ENCODE measurements at regions not wholly inside any gene's neighbourhood (a gene's known extent, or its start where the extent isn't known, plus 50 kb on each side); places are given as distances from the start of the nearest gene placed in this dataset.

- Histone ChIP-seq H3K27ac (ENCODE audit: low read length in 2 of 2) (no peak overlapping the region), H2AFZ (ENCODE audit: insufficient read depth, low read depth, low read length, poor library complexity, severe bottlenecking) (no peak overlapping the region), H4K20me1 (ENCODE audit: control insufficient read depth, insufficient read depth, low read length, poor library complexity, severe bottlenecking) (no peaks in the 10 kb centered on the region), H3K9me3 (ENCODE audit: control extremely low read depth in 1 of 3, control insufficient read depth in 2 of 3, insufficient read depth in 1 of 3, low read length in 2 of 3) (peaks cover 0 to 2% (median under 1%) of the 10 kb centered on the region in 3 donors), H3K4me1 (ENCODE audit: control insufficient read depth in 2 of 2, insufficient read depth in 2 of 2, low read length in 2 of 2) (no peaks in the 10 kb centered on the region), H3K36me3 (replicated peaks in 1 of 2; ENCODE audit: control extremely low read depth in 1 of 2, control insufficient read depth in 1 of 2, extremely low read depth in 1 of 2, insufficient read depth in 2 of 2, low read length in 1 of 2) (no peaks in the 10 kb centered on the region), H3K27me3 (replicated peaks in 1 of 4; ENCODE audit: control extremely low read depth in 1 of 4, control insufficient read depth in 3 of 4, insufficient read depth in 4 of 4, low read length in 3 of 4) (no peaks in the 10 kb centered on the region), H3K79me2 (ENCODE audit: control insufficient read depth, insufficient read depth, low read length) (no peaks in the 10 kb centered on the region), H3K4me3 (ENCODE audit: control extremely low read depth in 1 of 5, extremely low read depth in 1 of 5, insufficient read depth in 1 of 5, low read depth in 2 of 5, low read length in 4 of 5) (no peak overlapping the region), H3K9ac (ENCODE audit: low read length) (no peak overlapping the region), H3K4me2 (replicated peaks; ENCODE audit: low read depth, low read length, poor library complexity, severe bottlenecking) (no peak overlapping the region)
- Mint-ChIP-seq H3K27ac (no peak overlapping the region), H3K4me3 (no peak overlapping the region), H3K9me3 (ENCODE audit: insufficient read depth) (peaks cover 4% of the 10 kb centered on the region), H3K4me1 (no peaks in the 10 kb centered on the region), H3K27me3 (peaks cover 24% of the 10 kb centered on the region)
- intact Hi-C loops (cut with micrococcal nuclease) = no loop called here
- ChIA-PET POLR2A (no interaction called here), CTCF (no interaction called here)
- no peak for ATAC-seq (ENCODE audit: low read depth)
- 95% methylated on average over 8 of the region's 8 CpGs for WGBS (ENCODE audit: insufficient coverage)
- TF ChIP-seq CTCF (IDR thresholded peaks at IDR 0.05) (no peak), EZH2 (IDR thresholded peaks at IDR 0.05; ENCODE audit: borderline replicate concordance, insufficient read depth, low read depth, low read length, poor library complexity, severe bottlenecking) (no peak)
- no peak for DNase-seq
Observed at GRCh38 chr20:4522310-4522709, 163.9 kb upstream of the PRNP start.

DNA sequence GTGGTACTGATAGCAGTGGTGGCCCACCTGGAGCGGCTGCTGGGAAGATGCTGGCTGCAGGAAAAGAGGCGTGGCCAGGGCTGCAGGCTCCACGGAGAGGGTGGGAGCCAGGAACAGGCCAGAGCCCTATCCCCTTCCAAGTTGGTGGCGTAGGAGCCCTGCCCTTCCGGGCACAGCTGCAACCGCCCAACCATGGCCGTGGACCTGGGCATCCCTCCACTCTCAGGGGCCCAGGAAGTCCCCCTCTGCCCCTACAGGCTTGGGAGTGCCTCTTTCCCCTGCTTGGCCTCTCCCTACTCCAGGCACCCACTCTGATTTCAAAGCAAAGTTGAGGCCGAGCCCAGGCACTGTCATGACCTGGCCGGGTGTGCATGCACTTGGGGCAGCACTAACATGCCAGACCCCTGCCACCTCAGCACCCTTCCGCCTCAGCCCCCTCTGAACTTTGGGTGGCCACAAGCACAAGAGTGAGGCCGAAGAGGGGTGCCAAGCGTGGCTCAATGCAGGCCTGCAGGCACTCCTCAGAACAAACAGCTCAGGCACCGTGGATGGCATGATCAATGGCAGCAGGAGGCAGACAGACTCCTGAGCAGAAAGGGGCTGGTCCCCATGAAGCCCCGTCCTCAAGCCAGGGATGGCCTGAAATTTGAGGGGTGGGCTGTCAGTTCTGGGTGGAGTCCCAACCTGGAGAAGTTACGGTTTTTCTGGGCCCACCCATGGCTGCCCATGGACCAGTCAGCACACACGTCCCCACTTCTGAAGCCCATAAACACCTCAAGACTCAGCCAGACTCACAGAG lies 164.9 kb upstream of the PRNP start:
- H3K36me3 ChIP-seq (replicated peaks in 1 of 2; ENCODE audit: control extremely low read depth in 1 of 2, control insufficient read depth in 1 of 2, extremely low read depth in 1 of 2, insufficient read depth in 2 of 2, low read length in 1 of 2) = no peaks in the 10 kb centered on the region
- intact Hi-C loops (cut with micrococcal nuclease) = no loop called here
- no peaks in the 10 kb centered on the region for H3K4me1 ChIP-seq (ENCODE audit: control insufficient read depth in 2 of 2, insufficient read depth in 2 of 2, low read length in 2 of 2)
- H3K4me2 ChIP-seq (replicated peaks; ENCODE audit: low read depth, low read length, poor library complexity, severe bottlenecking) = no peak overlapping the region
- H3K27me3 ChIP-seq (replicated peaks in 1 of 4; ENCODE audit: control extremely low read depth in 1 of 4, control insufficient read depth in 3 of 4, insufficient read depth in 4 of 4, low read length in 3 of 4) = no peaks in the 10 kb centered on the region
- no peaks in the 10 kb centered on the region for H3K4me1 Mint-ChIP-seq
- H3K79me2 ChIP-seq (ENCODE audit: control insufficient read depth, insufficient read depth, low read length) = no peaks in the 10 kb centered on the region
- CTCF ChIA-PET = no interaction called here
- no peak overlapping the region for H2AFZ ChIP-seq (ENCODE audit: insufficient read depth, low read depth, low read length, poor library complexity, severe bottlenecking)
- TF ChIP-seq EZH2 (IDR thresholded peaks at IDR 0.05; ENCODE audit: borderline replicate concordance, insufficient read depth, low read depth, low read length, poor library complexity, severe bottlenecking) (no peak), CTCF (IDR thresholded peaks at IDR 0.05) (no peak)
- POLR2A ChIA-PET = no interaction called here
- ATAC-seq (ENCODE audit: low read depth) (no peak), DNase-seq (no peak)
- no peak overlapping the region for H3K4me3 ChIP-seq (ENCODE audit: control extremely low read depth in 1 of 5, extremely low read depth in 1 of 5, insufficient read depth in 1 of 5, low read depth in 2 of 5, low read length in 4 of 5)
- H4K20me1 ChIP-seq (ENCODE audit: control insufficient read depth, insufficient read depth, low read length, poor library complexity, severe bottlenecking) = no peaks in the 10 kb centered on the region
- H3K27ac Mint-ChIP-seq = no peak overlapping the region
- H3K9me3 Mint-ChIP-seq (ENCODE audit: insufficient read depth) = no peaks in the 10 kb centered on the region
- H3K9ac ChIP-seq (ENCODE audit: low read length) = no peak overlapping the region
- WGBS (ENCODE audit: insufficient coverage) = 85% methylated on average over 16 of the region's 16 CpGs
- no peak overlapping the region for H3K4me3 Mint-ChIP-seq
- no peaks in the 10 kb centered on the region for H3K9me3 ChIP-seq (ENCODE audit: control extremely low read depth in 1 of 3, control insufficient read depth in 2 of 3, insufficient read depth in 1 of 3, low read length in 2 of 3)
- no peak overlapping the region for H3K27ac ChIP-seq (ENCODE audit: low read length in 2 of 2)
- peaks cover 22% of the 10 kb centered on the region for H3K27me3 Mint-ChIP-seq

All from B cell (primary cell).